ENCODE measurements at regions not wholly inside any gene's neighbourhood (a gene's known extent, or its start where the extent isn't known, plus 50 kb on each side); places are given as distances from the start of the nearest gene placed in this dataset.

GRCh38 chr2:155997538-155997937 lies 335.0 kb downstream of the NR4A2 start:
- Histone ChIP-seq H3K4me3 (no peak overlapping the region), H3K27ac (ENCODE audit: extremely low read depth, low read depth, low read length) (no peak overlapping the region), H3K9me1 (ENCODE audit: control insufficient read depth, insufficient read depth, low read length) (no peaks in the 10 kb centered on the region), H3K36me3 (ENCODE audit: control insufficient read depth, insufficient read depth, low read length) (no peaks in the 10 kb centered on the region), H2AFZ (ENCODE audit: low read depth, low read length) (no peak overlapping the region), H3K79me2 (ENCODE audit: control insufficient read depth, insufficient read depth, low read length) (no peaks in the 10 kb centered on the region), H3K9ac (ENCODE audit: insufficient read depth in 1 of 2, low read depth in 2 of 2, low read length in 2 of 2) (no peak overlapping the region), H4K20me1 (replicated peaks; ENCODE audit: control insufficient read depth, insufficient read depth, low read length) (no peaks in the 10 kb centered on the region), H3K4me1 (replicated peaks in 1 of 2; ENCODE audit: control insufficient read depth in 2 of 2, insufficient read depth in 2 of 2, low read length in 2 of 2) (no peaks in the 10 kb centered on the region), H3K9me3 (replicated peaks; ENCODE audit: control insufficient read depth, insufficient read depth, low read depth, low read length) (peaks cover 3% of the 10 kb centered on the region; the same call in 1 of the 2 replicates), H3K27me3 (ENCODE audit: control insufficient read depth in 2 of 2, insufficient read depth in 2 of 2, low read length in 2 of 2) (no peaks in the 10 kb centered on the region), H3K4me2 (ENCODE audit: insufficient read depth, low read length) (no peak overlapping the region)
- no TSS peak for BruUV-seq (replicated peaks)
- FAIRE-seq (no peak), DNase-seq (ENCODE audit: extremely low read depth in 1 of 4, low spot score in 3 of 4) (no peak), ATAC-seq (no peak)
- intact Hi-C loops (cut with micrococcal nuclease) = no loop called here
- TF ChIP-seq ZNF584 (CRISPR knock-in tag; IDR thresholded peaks at IDR 0.05; ENCODE audit: low read depth) (no peak), IRF9 (tag; IDR thresholded peaks at IDR 0.05) (no peak), RUNX1 (IDR thresholded peaks at IDR 0.05; ENCODE audit: low read depth) (no peak), NONO (IDR thresholded peaks at IDR 0.05; ENCODE audit: low read depth in 2 of 2, low read length in 1 of 2) (no peak), CBX2 (IDR thresholded peaks at IDR 0.05; ENCODE audit: insufficient read depth, low read length, poor library complexity, severe bottlenecking) (no peak), HNRNPH1 (optimal IDR thresholded peaks at IDR 0.05; ENCODE audit: low read depth, low read length) (no peak), ZNF280B (CRISPR knock-in tag; IDR thresholded peaks at IDR 0.05) (no peak), BCL6 (CRISPR knock-in tag; IDR thresholded peaks at IDR 0.05) (no peak), MITF (IDR thresholded peaks at IDR 0.05) (no peak), ZNF77 (CRISPR knock-in tag; IDR thresholded peaks at IDR 0.05) (no peak), ZNF274 (IDR thresholded peaks at IDR 0.05; ENCODE audit: borderline replicate concordance, low read depth, low read length) (no peak), NFRKB (IDR thresholded peaks at IDR 0.05; ENCODE audit: low read depth) (no peak), ZNF79 (CRISPR knock-in tag; IDR thresholded peaks at IDR 0.05; ENCODE audit: low read depth) (no peak)
- CTCF ChIA-PET (ENCODE audit: low intra/inter-chr PET ratio) = no interaction called here
- 3% methylated on average over 2 of the region's 2 CpGs for WGBS (ENCODE audit: insufficient coverage, low coverage, missing lambda C conversion rate)
- POLR2A ChIA-PET = no interaction called here
- in situ Hi-C loops (cut with MboI) = no loop called here

All from K562 (cell line).